Stimulated activated CD8-positive, alpha-beta memory T cell treated with anti-CD3 and anti-CD28 coated beads, Interleukin-15, amount 100 ng/mL, for 48 hours (primary cell): ENCODE measurements at regions not wholly inside any gene's neighbourhood (a gene's known extent, or its start where the extent isn't known, plus 50 kb on each side); places are given as distances from the start of the nearest gene placed in this dataset.

Experiments used
- DNase-seq, 2 donors: peaks; one replicate each; pipeline ENCODE4 v3.0.0-alpha.2; 2020; ENCODE audit warnings: low read depth in 2 of 2

GRCh38 chr4:19786616-19787015 is 465.1 kb upstream of the SLIT2 start:
- DNase-seq, result no peak

GRCh38 chr4:19783667-19784223 is 468.0 kb upstream of the SLIT2 start:
- no peak for DNase-seq

- no peak for DNase-seq
Measured at GRCh38 chr4:19780871-19781270, 470.8 kb upstream of the SLIT2 start.

- no peak for DNase-seq
Measured at GRCh38 chr4:19776929-19777328, 474.8 kb upstream of the SLIT2 start.

- no peak for DNase-seq
Measured at GRCh38 chr4:19776021-19776459, 475.7 kb upstream of the SLIT2 start.

DNA sequence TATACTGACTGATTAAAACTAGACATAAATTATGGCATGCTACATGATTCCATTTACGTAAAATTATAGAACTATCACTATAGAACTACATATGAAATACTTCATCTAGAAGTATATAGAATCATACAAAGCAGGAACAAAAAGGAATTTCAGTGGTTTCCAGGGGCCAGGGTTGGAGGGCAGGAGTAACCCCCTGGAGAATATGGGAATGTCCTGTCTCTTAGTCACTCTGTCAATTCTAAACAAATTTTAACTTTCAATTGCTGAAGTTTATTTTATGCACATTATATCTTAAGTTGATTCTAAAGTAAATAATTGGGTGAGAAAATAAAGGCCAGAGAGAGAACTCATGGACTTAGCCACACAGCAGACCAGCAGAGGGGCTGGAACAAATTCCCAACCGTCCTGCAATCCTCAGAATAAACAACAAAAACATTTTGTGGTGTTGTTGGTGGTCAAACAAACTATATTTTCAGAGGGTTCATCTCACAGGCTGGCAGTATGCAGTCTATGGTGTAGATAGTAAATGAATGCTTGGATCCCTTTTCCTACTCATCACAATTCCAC is 476.9 kb upstream of the SLIT2 start:
- no peak for DNase-seq

GRCh38 chr4:19772581-19772980 is 479.1 kb upstream of the SLIT2 start:
- DNase-seq, result no peak

DNA sequence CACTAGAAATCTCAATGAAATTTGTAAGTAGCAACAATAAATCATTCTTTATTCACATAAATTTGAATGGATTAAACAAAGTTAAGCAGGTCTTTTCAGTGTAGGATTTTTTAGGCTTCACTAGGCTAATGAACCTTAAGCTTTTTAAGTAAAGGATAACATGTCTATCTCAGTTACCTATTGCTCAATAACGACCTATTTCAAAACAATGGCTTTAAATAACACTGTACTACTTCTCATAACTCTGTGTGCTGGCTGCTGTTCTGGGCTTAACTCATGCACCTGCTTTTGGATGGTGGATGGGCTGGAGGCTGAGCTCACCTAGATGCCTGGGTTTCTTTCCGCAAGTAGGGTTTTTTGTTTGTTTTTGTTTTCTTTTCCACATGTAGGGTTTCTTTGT is 495.0 kb upstream of the SLIT2 start:
- DNase-seq, result no peak

GRCh38 chr4:19752599-19752998 is 499.1 kb upstream of the SLIT2 start:
- DNase-seq, result no peak

- no peak for DNase-seq
Measured at GRCh38 chr4:19748519-19749479, 502.9 kb upstream of the SLIT2 start.

- DNase-seq, result no peak
Measured at GRCh38 chr4:19746377-19746776, 505.3 kb upstream of the SLIT2 start.

DNA sequence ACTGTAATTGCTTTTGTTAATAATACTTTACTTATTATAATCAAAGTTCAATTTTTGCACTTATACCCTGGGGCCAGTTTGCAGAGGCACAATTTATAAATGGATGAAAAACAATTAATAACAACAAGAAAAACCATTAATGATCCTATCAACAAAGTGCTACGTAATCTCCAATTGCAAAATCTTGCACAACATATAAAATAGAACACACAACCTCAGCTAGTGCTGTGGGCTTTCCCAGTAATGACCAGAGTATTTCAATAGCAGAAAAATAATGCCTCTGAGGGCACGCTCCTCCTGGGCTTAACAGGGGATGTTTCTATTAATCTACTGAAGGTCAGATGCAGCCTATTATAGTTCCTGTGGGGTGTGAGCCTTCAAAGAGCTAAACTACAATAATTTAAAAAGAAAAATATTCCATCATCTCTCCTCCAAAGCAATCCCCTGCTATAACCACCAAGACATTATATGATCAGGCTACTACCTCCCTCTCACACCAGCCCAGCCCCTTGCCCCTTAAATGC is 508.5 kb upstream of the SLIT2 start:
- DNase-seq, result no peak

- DNase-seq, result no peak
Measured at GRCh38 chr4:19739101-19739651, 512.5 kb upstream of the SLIT2 start.

- no peak for DNase-seq
Measured at GRCh38 chr4:19736968-19737756, 514.5 kb upstream of the SLIT2 start.

- no peak for DNase-seq
Measured at GRCh38 chr4:19735012-19735411, 516.7 kb upstream of the SLIT2 start.

- no peak for DNase-seq
Measured at GRCh38 chr4:19729886-19730651, 521.6 kb upstream of the SLIT2 start.

DNA sequence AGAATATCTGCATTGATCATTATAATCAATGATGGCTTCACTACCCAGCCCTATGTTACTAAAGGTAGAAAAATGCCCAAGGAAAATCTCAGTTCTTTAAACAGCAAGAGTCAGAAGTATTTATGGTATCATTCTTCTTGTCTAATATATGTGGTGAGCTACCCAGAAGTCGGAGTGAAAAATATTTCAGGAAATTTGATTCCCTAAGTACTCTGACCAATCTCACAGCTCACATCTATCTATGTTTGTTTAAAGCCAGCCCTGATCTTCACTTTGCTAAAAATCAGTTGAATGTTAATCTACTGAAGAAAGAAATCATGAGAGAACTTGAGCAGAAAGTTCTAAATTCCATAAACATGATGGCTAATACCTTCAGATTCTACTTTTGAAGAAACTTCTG is 522.9 kb upstream of the SLIT2 start:
- no peak for DNase-seq

DNA sequence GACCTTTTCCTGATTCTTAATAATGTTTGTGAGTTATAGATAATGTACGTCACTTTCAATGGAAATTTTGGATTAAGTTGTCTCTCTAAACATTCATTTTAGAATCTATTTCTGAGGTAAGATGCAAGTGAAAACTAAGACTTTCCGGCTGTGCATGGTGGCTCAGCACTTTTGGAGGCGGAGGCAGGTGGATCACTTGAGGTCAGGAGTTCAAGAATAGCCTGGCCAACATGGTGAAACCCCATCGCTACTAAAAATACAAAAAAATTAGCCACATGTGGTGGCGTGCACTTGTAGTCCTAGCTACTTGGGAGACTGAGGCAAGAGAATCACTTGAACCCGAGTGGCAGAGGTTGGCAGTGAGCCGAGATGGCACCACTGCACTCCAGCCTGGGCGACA is 524.6 kb upstream of the SLIT2 start:
- no peak for DNase-seq

DNA sequence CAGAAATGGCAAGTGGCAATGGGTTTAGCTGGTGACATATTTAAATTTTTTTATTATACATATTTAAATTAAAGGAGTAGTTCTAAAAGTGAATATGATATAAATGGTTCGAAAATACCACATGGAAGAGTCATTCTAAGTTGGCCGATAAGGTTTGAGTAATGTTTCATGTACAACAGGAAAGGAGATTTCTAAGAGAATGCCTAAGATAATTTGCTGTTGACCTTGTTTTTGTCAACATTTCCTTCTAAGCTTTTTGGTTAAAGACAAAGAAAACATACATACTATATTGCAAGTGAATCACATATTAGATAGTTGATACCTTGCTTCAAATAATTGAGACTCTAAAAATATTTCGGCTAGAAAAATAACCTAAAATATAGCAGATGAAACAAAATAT is 526.6 kb upstream of the SLIT2 start:
- no peak for DNase-seq

DNA sequence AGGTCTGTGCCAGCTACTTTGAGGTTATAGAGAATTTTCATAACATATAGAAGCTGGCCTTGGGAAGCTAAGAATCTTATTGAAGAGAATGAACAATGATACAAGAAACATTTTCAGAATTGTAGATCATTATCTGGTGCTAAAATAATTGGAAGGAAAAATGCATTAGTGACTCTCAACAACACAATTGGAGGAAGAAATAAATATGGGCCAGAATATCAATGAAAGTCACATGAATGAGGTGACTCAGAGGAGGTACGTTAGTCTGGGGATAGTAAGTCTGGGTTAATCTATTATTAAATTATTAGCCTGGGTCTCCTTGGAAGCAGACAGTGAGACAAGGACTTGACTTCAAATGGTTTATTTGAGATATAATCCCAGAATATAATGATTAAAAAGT is 529.3 kb upstream of the SLIT2 start:
- DNase-seq, result no peak

GRCh38 chr4:19721587-19721986 is 530.1 kb upstream of the SLIT2 start:
- no peak for DNase-seq
